Frontal cortex (tissue), 3 donors: ENCODE measurements at regions not wholly inside any gene's neighbourhood (a gene's known extent, or its start where the extent isn't known, plus 50 kb on each side); places are given as distances from the start of the nearest gene placed in this dataset.

Source experiments
- DNase-seq, 2 donors: peaks; one replicate each; pipeline ENCODE4 v3.0.0; 2012; ENCODE audit warnings: low spot score in 2 of 2
- FAIRE-seq: peaks from 2 replicates; lab custom pipeline; 2012; peaks lifted over from hg19 to GRCh38; lab: Jason Lieb, UNC
- donor health status: control.
- donor health status: control.
- donor health status: control.

- no peak for FAIRE-seq
- no peak for DNase-seq
These were observed 164.5 kb upstream of the NFIB start for GRCh38 chr9:14478175-14479162.

GRCh38 chr9:14471041-14471440 is 157.1 kb upstream of the NFIB start:
- FAIRE-seq (no peak), DNase-seq (no peak)

- DNase-seq (no peak), FAIRE-seq (no peak)
These were observed 153.9 kb upstream of the NFIB start for GRCh38 chr9:14467675-14468374.

- FAIRE-seq: no peak
- no peak for DNase-seq
These were observed 152.9 kb upstream of the NFIB start for GRCh38 chr9:14466828-14467227.

- no peak for DNase-seq
- no peak for FAIRE-seq
These were observed 152.5 kb upstream of the NFIB start for GRCh38 chr9:14466429-14466818.

GRCh38 chr9:14462950-14463349 is 149.0 kb upstream of the NFIB start:
- FAIRE-seq (peak; percentile 96), DNase-seq (no peak)

- FAIRE-seq (no peak), DNase-seq (no peak)
These were observed 141.3 kb upstream of the NFIB start for GRCh38 chr9:14455243-14455642.

- FAIRE-seq: no peak
- DNase-seq: no peak
These were observed 139.3 kb upstream of the NFIB start for GRCh38 chr9:14453286-14453685.

- FAIRE-seq (no peak), DNase-seq (no peak)
These were observed 138.6 kb upstream of the NFIB start for GRCh38 chr9:14452539-14452938.

- FAIRE-seq: no peak
- no peak for DNase-seq
These were observed 138.0 kb upstream of the NFIB start for GRCh38 chr9:14451949-14452348.

GRCh38 chr9:14447103-14447502 is 133.2 kb upstream of the NFIB start:
- FAIRE-seq (no peak), DNase-seq (no peak)

- FAIRE-seq (no peak), DNase-seq (no peak)
These were observed 132.0 kb upstream of the NFIB start for GRCh38 chr9:14445946-14446345.

- FAIRE-seq (no peak), DNase-seq (no peak)
These were observed 129.0 kb upstream of the NFIB start for GRCh38 chr9:14442956-14443355.

GRCh38 chr9:14441976-14442651 is 128.2 kb upstream of the NFIB start:
- FAIRE-seq: no peak

GRCh38 chr9:14441115-14441514 is 127.2 kb upstream of the NFIB start:
- DNase-seq (no peak), FAIRE-seq (no peak)

More at GRCh38 chr9:14441976-14442651, 128.2 kb upstream of the NFIB start:
- DNase-seq: no peak

GRCh38 chr9:14440062-14440461 is 126.1 kb upstream of the NFIB start:
- FAIRE-seq: no peak
- no peak for DNase-seq

- FAIRE-seq (no peak), DNase-seq (no peak)
These were observed 125.6 kb upstream of the NFIB start for GRCh38 chr9:14439555-14439954.

- FAIRE-seq (no peak), DNase-seq (no peak)
These were observed 124.5 kb upstream of the NFIB start for GRCh38 chr9:14438232-14439021.

GRCh38 chr9:14437354-14438231 is 123.7 kb upstream of the NFIB start:
- no peak for DNase-seq
- no peak for FAIRE-seq
